ENCODE measurements at regions not wholly inside any gene's neighbourhood (a gene's known extent, or its start where the extent isn't known, plus 50 kb on each side); places are given as distances from the start of the nearest gene placed in this dataset.

DNA sequence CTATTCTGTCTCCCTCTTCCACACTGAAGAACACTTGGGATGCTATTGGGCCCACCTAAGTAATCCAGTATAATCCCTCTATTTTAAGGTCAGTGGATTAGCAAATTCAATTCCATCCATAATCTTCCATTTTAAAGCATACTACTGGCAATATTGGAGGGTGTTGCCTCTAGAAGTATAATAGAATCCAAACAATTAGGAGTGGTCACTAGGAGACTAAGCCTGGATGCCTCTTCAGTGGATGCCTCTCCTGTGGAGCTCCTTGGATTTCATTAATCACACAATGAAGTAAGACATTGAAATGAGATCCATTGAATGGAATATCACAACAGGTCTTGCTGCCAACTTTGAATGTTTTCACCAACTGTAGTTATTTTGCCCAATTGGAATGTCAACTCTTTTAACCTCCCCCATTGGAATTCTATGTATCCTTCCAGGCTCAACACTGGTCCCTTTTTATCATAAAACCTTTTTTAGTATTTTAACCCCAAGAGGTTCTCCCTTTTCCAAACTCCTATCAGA is 311.6 kb downstream of the PLK2 start:
- no peak overlapping the region for H3K4me3 ChIP-seq (ENCODE audit: low read depth, low read length)
- TF ChIP-seq, protein P1, sequence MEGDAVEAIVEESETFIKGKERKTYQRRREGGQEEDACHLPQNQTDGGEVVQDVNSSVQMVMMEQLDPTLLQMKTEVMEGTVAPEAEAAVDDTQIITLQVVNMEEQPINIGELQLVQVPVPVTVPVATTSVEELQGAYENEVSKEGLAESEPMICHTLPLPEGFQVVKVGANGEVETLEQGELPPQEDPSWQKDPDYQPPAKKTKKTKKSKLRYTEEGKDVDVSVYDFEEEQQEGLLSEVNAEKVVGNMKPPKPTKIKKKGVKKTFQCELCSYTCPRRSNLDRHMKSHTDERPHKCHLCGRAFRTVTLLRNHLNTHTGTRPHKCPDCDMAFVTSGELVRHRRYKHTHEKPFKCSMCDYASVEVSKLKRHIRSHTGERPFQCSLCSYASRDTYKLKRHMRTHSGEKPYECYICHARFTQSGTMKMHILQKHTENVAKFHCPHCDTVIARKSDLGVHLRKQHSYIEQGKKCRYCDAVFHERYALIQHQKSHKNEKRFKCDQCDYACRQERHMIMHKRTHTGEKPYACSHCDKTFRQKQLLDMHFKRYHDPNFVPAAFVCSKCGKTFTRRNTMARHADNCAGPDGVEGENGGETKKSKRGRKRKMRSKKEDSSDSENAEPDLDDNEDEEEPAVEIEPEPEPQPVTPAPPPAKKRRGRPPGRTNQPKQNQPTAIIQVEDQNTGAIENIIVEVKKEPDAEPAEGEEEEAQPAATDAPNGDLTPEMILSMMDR (IDR thresholded peaks at IDR 0.05; ENCODE audit: insufficient read depth, low read depth, low read length), result no peak
- DNase-seq (ENCODE audit: low read depth), result no peak

DNA sequence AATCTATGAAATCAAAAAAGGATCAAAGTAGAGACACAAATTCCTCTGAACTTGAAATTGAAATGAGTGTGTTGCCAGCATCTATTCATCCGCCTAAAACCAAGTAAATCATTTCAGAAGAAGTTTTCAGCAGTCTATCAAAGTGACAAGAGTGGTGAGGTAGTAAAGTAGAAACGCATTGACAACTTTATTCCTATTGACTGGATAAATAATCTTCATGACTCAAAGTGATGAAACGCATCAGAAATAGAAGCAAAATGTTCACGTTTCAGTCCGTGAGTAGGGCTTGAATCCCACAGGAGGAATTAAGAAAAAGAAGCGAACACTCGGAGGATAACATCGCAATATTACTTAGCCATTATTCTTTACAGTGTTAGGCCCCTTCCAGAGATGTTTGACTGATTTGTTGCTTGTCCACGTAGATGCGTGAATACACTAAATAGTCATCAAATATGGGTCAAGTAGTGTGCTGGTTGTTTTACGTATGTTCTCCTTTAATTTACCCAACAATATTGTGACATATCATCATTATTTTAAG is 314.4 kb downstream of the PLK2 start:
- H3K4me3 ChIP-seq (ENCODE audit: low read depth, low read length), result no peak overlapping the region
- TF ChIP-seq, protein P1 (IDR thresholded peaks at IDR 0.05; ENCODE audit: insufficient read depth, low read depth, low read length), result no peak
- no peak for DNase-seq (ENCODE audit: low read depth)

DNA sequence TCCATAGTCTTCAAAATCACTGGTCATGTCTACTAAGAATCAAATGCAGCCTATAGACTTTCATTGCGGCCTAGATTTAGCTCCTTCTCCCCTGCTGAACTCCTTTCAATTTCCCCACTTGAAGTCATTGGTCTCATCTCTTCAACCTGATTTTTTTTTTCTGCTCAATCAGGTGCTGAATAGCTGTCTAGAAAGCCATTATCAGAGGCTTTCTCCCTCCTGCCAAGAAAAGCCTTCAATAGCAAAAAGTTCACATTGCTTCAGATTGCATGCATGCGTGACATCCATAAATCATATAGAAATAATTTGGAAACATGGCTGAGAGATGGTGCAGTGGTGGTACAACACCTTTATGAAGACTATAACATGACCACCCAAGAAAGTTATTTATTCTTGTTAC is 316.2 kb downstream of the PLK2 start:
- no peak overlapping the region for H3K4me3 ChIP-seq (ENCODE audit: low read depth, low read length)
- TF ChIP-seq, protein P1 (IDR thresholded peaks at IDR 0.05; ENCODE audit: insufficient read depth, low read depth, low read length), result no peak
- no peak for DNase-seq (ENCODE audit: low read depth)

DNA sequence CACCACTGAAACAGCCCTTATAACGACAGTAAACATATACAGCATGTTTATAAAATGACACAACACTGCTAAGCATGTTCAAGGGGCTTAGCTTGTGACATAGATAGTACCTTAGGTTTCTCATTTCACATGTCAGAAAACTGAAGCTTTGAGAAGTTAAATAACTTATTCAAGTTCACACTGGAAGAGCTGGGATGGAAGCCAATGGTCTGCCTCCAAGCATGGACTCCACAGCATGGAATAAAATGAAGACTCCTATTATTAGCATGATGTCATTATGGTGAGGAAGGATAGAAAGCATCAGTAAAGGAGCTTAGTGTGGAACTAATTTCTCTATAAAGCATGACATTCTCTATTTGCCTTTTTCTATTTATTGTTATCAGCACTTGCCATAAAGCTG is 316.7 kb downstream of the PLK2 start:
- no peak overlapping the region for H3K4me3 ChIP-seq (ENCODE audit: low read depth, low read length)
- TF ChIP-seq, protein P1 (IDR thresholded peaks at IDR 0.05; ENCODE audit: insufficient read depth, low read depth, low read length), result no peak
- no peak for DNase-seq (ENCODE audit: low read depth)

DNA sequence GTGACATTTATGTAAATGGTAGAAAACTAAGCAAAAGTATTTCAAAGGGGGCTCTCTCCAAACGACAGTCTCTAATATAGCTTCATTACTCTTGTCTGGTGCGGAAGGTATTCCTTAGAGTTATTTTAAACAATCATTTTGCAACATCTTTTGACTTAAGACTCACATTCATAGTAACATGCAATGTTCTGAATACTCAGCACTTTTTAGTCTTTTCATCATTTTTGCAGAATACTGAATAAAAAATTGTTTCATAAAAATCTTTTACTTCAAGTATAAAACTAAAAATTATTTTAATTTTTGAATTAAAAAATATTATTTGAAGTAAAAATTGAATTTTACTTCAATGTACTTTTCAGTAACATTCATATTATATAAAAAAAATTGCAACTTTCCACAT is 321.1 kb downstream of the PLK2 start:
- TF ChIP-seq, protein P1 (IDR thresholded peaks at IDR 0.05; ENCODE audit: insufficient read depth, low read depth, low read length), result no peak
- DNase-seq (ENCODE audit: low read depth), result no peak
- no peak overlapping the region for H3K4me3 ChIP-seq (ENCODE audit: low read depth, low read length)

DNA sequence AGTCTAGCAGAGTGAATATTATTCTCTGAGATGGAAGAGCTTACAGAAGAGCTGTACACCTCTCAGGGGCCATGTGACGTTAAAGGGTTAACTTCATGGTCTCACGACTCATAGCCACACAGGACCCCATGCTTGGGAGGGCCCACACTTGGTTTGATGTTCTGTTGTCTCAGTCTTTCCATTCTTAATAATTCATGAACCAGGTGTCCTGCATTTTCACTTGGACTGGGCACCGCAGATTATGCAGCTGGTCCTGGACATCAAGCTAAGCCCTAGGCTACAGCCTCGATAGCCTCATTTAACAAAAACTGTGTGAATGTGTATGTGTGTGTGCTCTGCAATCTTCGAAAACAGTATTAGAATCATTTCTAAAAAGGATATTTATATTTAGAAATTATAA is 323.5 kb downstream of the PLK2 start:
- no peak overlapping the region for H3K4me3 ChIP-seq (ENCODE audit: low read depth, low read length)
- TF ChIP-seq, protein P1 (IDR thresholded peaks at IDR 0.05; ENCODE audit: insufficient read depth, low read depth, low read length), result no peak
- DNase-seq (ENCODE audit: low read depth), result no peak
